HepG2 (cell line): ENCODE measurements at regions not wholly inside any gene's neighbourhood (a gene's known extent, or its start where the extent isn't known, plus 50 kb on each side); places are given as distances from the start of the nearest gene placed in this dataset.

Experiments used
- ATAC-seq: fragments of 200-7000 bp; cut with Tn5 transposase; 3 replicates; pipeline ENCODE4 v1.9.1; 2020; ENCODE audit warnings: mild to moderate bottlenecking, moderate library complexity
- BruUV-seq: library from RNA; stranded (reverse); fragments of 400-500 nt; replicated peaks from 2 replicates; lab custom pipeline; 2021; lab: Mats Ljungman, UMichigan
- CTCF ChIA-PET: fragments of 300-600 bp; formaldehyde crosslinking; extraction: SDS; loops from one replicate; lab custom pipeline; 2021; ENCODE audit warnings: low total read pairs, inconsistent platforms, low intra/inter-chr PET ratio; lab: Yijun Ruan, JAX
- POLR2A ChIA-PET: fragments of 350-600 bp; sonication (Branson Sonifier 250); formaldehyde crosslinking; loops from one replicate; lab custom pipeline; 2020; ENCODE audit warnings: antibody characterized with exemption, inconsistent platforms; lab: Yijun Ruan, JAX
- DNase-seq: peaks from one replicate; pipeline ENCODE4 v3.0.0-alpha.2; 2015; ENCODE audit warnings: low spot score
- FAIRE-seq: peaks from 3 replicates; lab custom pipeline; 2011; peaks lifted over from hg19 to GRCh38; lab: Jason Lieb, UNC
- H2AFZ ChIP-seq: one replicate; pipeline ENCODE4 v1.6.1; 2011; ENCODE audit warnings: low read length, inconsistent platforms
- H3K27ac ChIP-seq: fragments of 300-600 bp; 3 replicates; pipeline ENCODE4 v1.8.0; 2011; ENCODE audit warnings: mixed run types, mild to moderate bottlenecking, mixed read lengths, low read length, inconsistent platforms; ENCODE audit not compliant: insufficient read depth; ENCODE audit errors: extremely low read length
- H3K27me3 ChIP-seq, 2 experiments: fragments of 200-600 bp in 1 of 2; 2 replicates in 1 of 2; 3 replicates in 1 of 2; pipeline versions ENCODE4 v1.6.0 to v1.8.0; 2011; ENCODE audit warnings: low read length in 2 of 2, mild to moderate bottlenecking in 2 of 2, moderate library complexity in 2 of 2, inconsistent platforms in 1 of 2; ENCODE audit not compliant: insufficient read depth in 2 of 2, control insufficient read depth in 1 of 2
- H3K36me3 ChIP-seq, 2 experiments: fragments of 200-600 bp in 1 of 2; replicated peaks in 1 of 2; 2 replicates in 1 of 2; 3 replicates in 1 of 2; pipeline versions ENCODE4 v1.5.1 to v1.8.0; 2011; ENCODE audit warnings: low read length in 2 of 2, inconsistent platforms in 1 of 2; ENCODE audit not compliant: insufficient read depth in 2 of 2, control insufficient read depth in 1 of 2
- H3K4me1 ChIP-seq: 2 replicates; pipeline ENCODE4 v1.5.1; 2012; ENCODE audit warnings: low read length, inconsistent platforms; ENCODE audit not compliant: insufficient read depth
- H3K4me2 ChIP-seq: 2 replicates; pipeline ENCODE4 v1.6.0; 2011; ENCODE audit warnings: low read depth, low read length, inconsistent platforms
- H3K4me3 ChIP-seq, 3 experiments: fragments of 200-600 bp in 1 of 3; sonication (generic), shearing (Covaris generic) in 1 of 3; replicated peaks in 1 of 3; 2 replicates each; pipeline ENCODE4 v1.5.1; 2011 to 2016; ENCODE audit warnings: low read length in 3 of 3, inconsistent platforms in 2 of 3, low read depth in 2 of 3, mild to moderate bottlenecking in 2 of 3, control low read depth in 1 of 3, mixed read lengths in 1 of 3; ENCODE audit not compliant: insufficient read depth in 1 of 3
- H3K79me2 ChIP-seq: one replicate; pipeline ENCODE4 v1.6.1; 2011; ENCODE audit warnings: low read length, inconsistent platforms; ENCODE audit not compliant: insufficient read depth
- H3K9ac ChIP-seq: 2 replicates; pipeline ENCODE4 v1.6.0; 2011; ENCODE audit warnings: mild to moderate bottlenecking, low read depth, low read length, inconsistent platforms; ENCODE audit not compliant: insufficient read depth
- H3K9me3 ChIP-seq: 2 replicates; pipeline ENCODE4 v1.5.1; 2012; ENCODE audit warnings: mild to moderate bottlenecking, low read length
- H4K20me1 ChIP-seq: 2 replicates; pipeline ENCODE4 v1.6.0; 2011; ENCODE audit warnings: inconsistent platforms, mild to moderate bottlenecking, low read length, moderate library complexity; ENCODE audit not compliant: insufficient read depth
- ARNTL ChIP-seq: sonication (generic); formaldehyde crosslinking; IDR thresholded peaks from 2 replicates; pipeline ENCODE4 v1.4.0; 2020; ENCODE audit warnings: mild to moderate bottlenecking, missing genetic modification reagents
- DNMT1 ChIP-seq: sonication (generic); formaldehyde crosslinking; IDR thresholded peaks from 2 replicates; pipeline ENCODE4 v1.5.1; 2020; ENCODE audit warnings: mild to moderate bottlenecking, missing genetic modification reagents
- MAFF ChIP-seq: IDR thresholded peaks from 2 replicates; pipeline ENCODE4 v1.6.1; 2011; ENCODE audit warnings: low read depth, low read length, improper control_type of control experiment
- SRSF9 ChIP-seq: fragments of 200-400 bp; formaldehyde crosslinking; IDR thresholded peaks from 2 replicates; pipeline ENCODE4 v1.6.1; 2018; ENCODE audit warnings: borderline replicate concordance, mild to moderate bottlenecking, low read depth, low read length; ENCODE audit not compliant: insufficient read depth, poor library complexity, severe bottlenecking
- ZEB1 ChIP-seq: IDR thresholded peaks from 2 replicates; pipeline ENCODE4 v1.6.1; 2012; ENCODE audit warnings: mild to moderate bottlenecking, low read depth, inconsistent platforms; ENCODE audit not compliant: insufficient replicate concordance
- ZFAT ChIP-seq: sonication (generic); formaldehyde crosslinking; conservative IDR thresholded peaks from 2 replicates; pipeline ENCODE4 v1.8.1; 2023; ENCODE audit warnings: missing genetic modification reagents, inconsistent platforms
- ZNF331 ChIP-seq: sonication (generic); formaldehyde crosslinking; IDR thresholded peaks from 2 replicates; pipeline ENCODE4 v1.4.0; 2020; ENCODE audit warnings: missing genetic modification reagents
- ZNF362 ChIP-seq: sonication (generic); formaldehyde crosslinking; IDR thresholded peaks from 2 replicates; pipeline ENCODE4 v1.4.0; 2020; ENCODE audit warnings: missing genetic modification reagents, mild to moderate bottlenecking, borderline replicate concordance
- ZNF512 ChIP-seq: sonication (generic); formaldehyde crosslinking; IDR thresholded peaks from 2 replicates; pipeline ENCODE4 v1.4.0; 2020; ENCODE audit warnings: mild to moderate bottlenecking, missing genetic modification reagents
- ZNF576 ChIP-seq: sonication (generic); formaldehyde crosslinking; IDR thresholded peaks from 2 replicates; pipeline ENCODE4 v1.4.0; 2020; ENCODE audit warnings: mild to moderate bottlenecking, missing genetic modification reagents
- ZNF644 ChIP-seq: IDR thresholded peaks from 2 replicates; pipeline ENCODE4 v1.6.1; 2016; ENCODE audit warnings: low read depth
- ZNF839 ChIP-seq: sonication (generic); formaldehyde crosslinking; IDR thresholded peaks from 2 replicates; pipeline ENCODE4 v1.4.0; 2020; ENCODE audit warnings: missing genetic modification reagents, mild to moderate bottlenecking, borderline replicate concordance
- ZSCAN12 ChIP-seq: sonication (generic); formaldehyde crosslinking; IDR thresholded peaks from 2 replicates; pipeline ENCODE4 v1.9.0; 2021; ENCODE audit warnings: mild to moderate bottlenecking, missing genetic modification reagents
- WGBS: methylation state at CpG from one replicate; pipeline ENCODE4 v1.1.6; 2017; ENCODE audit warnings: low lambda C conversion rate; 5-methylcytosine and 5-hydroxymethylcytosine counted together
- in situ Hi-C: cut with HindIII; loops from 2 replicates; pipeline ENCODE4 v1.10.0; 2017; ENCODE audit warnings: low pct_unique_long_range_greater_than_20kb; ENCODE audit not compliant: extremely low pct_ligation_motif_present
- intact Hi-C: fragments of 100-400 bp; cut with micrococcal nuclease; formaldehyde crosslinking; loops from one replicate; pipeline ENCODE4 v1.10.0; 2022; ENCODE audit not compliant: unreplicated experiment
- TF ChIP-seq, protein P1 (sequence below): sonication (generic); formaldehyde crosslinking; IDR thresholded peaks from 2 replicates; pipeline ENCODE4 v1.4.0; 2020; ENCODE audit warnings: mild to moderate bottlenecking, low read depth, missing genetic modification reagents
- TF ChIP-seq, protein P2 (sequence below): sonication (generic); formaldehyde crosslinking; IDR thresholded peaks from 2 replicates; pipeline ENCODE4 v1.5.0; 2020; ENCODE audit warnings: mild to moderate bottlenecking, missing genetic modification reagents, borderline replicate concordance

GRCh38 chr4:154044108-154044531 is 255.2 kb upstream of the SFRP2 start:
- intact Hi-C loops, result no loop called here
- POLR2A ChIA-PET, result no interaction called here
- H3K4me1 ChIP-seq, result no peaks in the 10 kb centered on the region
- H3K4me2 ChIP-seq, result no peak overlapping the region
- ATAC-seq, result no peak
- no peaks in the 10 kb centered on the region for H3K79me2 ChIP-seq
- no peak for DNase-seq
- WGBS, result 3% methylated on average over 4 of the region's 4 CpGs
- no peaks in the 10 kb centered on the region for H4K20me1 ChIP-seq
- H3K27me3 ChIP-seq, result no peaks in the 10 kb centered on the region
- no peak for FAIRE-seq
- H2AFZ ChIP-seq, result no peak overlapping the region
- no TSS peak for BruUV-seq
- H3K36me3 ChIP-seq, result no peaks in the 10 kb centered on the region
- no peak overlapping the region for H3K27ac ChIP-seq
- no peak overlapping the region for H3K4me3 ChIP-seq
- in situ Hi-C loops, result no loop called here
- TF ChIP-seq ZEB1 (no peak), ZNF839 (CRISPR knock-in tag) (no peak), SRSF9 (no peak), ZNF644 (CRISPR knock-in tag) (no peak), ZNF362 (CRISPR knock-in tag) (no peak), ZNF512 (CRISPR knock-in tag) (no peak), ZFAT (CRISPR knock-in tag) (no peak), ARNTL (CRISPR knock-in tag) (no peak), ZNF331 (CRISPR knock-in tag) (no peak), ZSCAN12 (CRISPR knock-in tag) (no peak), DNMT1 (CRISPR knock-in tag) (no peak), MAFF (no peak), ZNF576 (CRISPR knock-in tag) (no peak)
- TF ChIP-seq, protein P1, sequence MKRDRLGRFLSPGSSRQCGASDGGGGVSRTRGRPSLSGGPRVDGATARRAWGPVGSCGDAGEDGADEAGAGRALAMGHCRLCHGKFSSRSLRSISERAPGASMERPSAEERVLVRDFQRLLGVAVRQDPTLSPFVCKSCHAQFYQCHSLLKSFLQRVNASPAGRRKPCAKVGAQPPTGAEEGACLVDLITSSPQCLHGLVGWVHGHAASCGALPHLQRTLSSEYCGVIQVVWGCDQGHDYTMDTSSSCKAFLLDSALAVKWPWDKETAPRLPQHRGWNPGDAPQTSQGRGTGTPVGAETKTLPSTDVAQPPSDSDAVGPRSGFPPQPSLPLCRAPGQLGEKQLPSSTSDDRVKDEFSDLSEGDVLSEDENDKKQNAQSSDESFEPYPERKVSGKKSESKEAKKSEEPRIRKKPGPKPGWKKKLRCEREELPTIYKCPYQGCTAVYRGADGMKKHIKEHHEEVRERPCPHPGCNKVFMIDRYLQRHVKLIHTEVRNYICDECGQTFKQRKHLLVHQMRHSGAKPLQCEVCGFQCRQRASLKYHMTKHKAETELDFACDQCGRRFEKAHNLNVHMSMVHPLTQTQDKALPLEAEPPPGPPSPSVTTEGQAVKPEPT (CRISPR knock-in tag), result no peak
- TF ChIP-seq, protein P2, sequence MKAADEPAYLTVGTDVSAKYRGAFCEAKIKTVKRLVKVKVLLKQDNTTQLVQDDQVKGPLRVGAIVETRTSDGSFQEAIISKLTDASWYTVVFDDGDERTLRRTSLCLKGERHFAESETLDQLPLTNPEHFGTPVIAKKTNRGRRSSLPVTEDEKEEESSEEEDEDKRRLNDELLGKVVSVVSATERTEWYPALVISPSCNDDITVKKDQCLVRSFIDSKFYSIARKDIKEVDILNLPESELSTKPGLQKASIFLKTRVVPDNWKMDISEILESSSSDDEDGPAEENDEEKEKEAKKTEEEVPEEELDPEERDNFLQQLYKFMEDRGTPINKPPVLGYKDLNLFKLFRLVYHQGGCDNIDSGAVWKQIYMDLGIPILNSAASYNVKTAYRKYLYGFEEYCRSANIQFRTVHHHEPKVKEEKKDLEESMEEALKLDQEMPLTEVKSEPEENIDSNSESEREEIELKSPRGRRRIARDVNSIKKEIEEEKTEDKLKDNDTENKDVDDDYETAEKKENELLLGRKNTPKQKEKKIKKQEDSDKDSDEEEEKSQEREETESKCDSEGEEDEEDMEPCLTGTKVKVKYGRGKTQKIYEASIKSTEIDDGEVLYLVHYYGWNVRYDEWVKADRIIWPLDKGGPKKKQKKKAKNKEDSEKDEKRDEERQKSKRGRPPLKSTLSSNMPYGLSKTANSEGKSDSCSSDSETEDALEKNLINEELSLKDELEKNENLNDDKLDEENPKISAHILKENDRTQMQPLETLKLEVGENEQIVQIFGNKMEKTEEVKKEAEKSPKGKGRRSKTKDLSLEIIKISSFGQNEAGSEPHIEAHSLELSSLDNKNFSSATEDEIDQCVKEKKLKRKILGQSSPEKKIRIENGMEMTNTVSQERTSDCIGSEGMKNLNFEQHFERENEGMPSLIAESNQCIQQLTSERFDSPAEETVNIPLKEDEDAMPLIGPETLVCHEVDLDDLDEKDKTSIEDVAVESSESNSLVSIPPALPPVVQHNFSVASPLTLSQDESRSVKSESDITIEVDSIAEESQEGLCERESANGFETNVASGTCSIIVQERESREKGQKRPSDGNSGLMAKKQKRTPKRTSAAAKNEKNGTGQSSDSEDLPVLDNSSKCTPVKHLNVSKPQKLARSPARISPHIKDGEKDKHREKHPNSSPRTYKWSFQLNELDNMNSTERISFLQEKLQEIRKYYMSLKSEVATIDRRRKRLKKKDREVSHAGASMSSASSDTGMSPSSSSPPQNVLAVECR (CRISPR knock-in tag), result no peak
- no peak overlapping the region for H3K9ac ChIP-seq
- CTCF ChIA-PET, result no interaction called here
- H3K9me3 ChIP-seq, result no peaks in the 10 kb centered on the region
